ENCODE measurements at regions not wholly inside any gene's neighbourhood (a gene's known extent, or its start where the extent isn't known, plus 50 kb on each side); places are given as distances from the start of the nearest gene placed in this dataset.
"Not testable (repeated sequence)": the region's sequence is repeated elsewhere in the genome, so short reads cannot be mapped to it uniquely, and the experiment has no call there.

GRCh38 chr2:35960596-35960995, 395.0 kb upstream of the CRIM1 start:
- Mint-ChIP-seq H3K27ac (ENCODE audit: unreplicated experiment) (no peak overlapping the region), H3K27me3 (ENCODE audit: unreplicated experiment) (no peaks in the 10 kb centered on the region), H3K4me1 (ENCODE audit: low read depth, unreplicated experiment) (no peaks in the 10 kb centered on the region), H3K4me3 (ENCODE audit: low read depth, unreplicated experiment) (no peak overlapping the region), H3K36me3 (ENCODE audit: insufficient read depth, unreplicated experiment) (no peaks in the 10 kb centered on the region), H3K9me3 (ENCODE audit: low read depth, unreplicated experiment) (no peaks in the 10 kb centered on the region)
- CTCF ChIA-PET, result interaction anchor here (0.7 kb wide), 1 partner anchor 297 kb away, joined by 3 read pairs; no protein-coding TSS in a partner anchor
- intact Hi-C loops (cut with micrococcal nuclease; ENCODE audit: unreplicated experiment), result no loop called here
- no peak for DNase-seq
- no TSS peak for BruUV-seq (replicated peaks)
- TF ChIP-seq CTCF (IDR thresholded peaks at IDR 0.05; ENCODE audit: unreplicated experiment), result no peak

GRCh38 chr2:35957053-35957452, 398.5 kb upstream of the CRIM1 start:
- DNase-seq; H3K36me3 Mint-ChIP-seq (ENCODE audit: insufficient read depth, unreplicated experiment); CTCF ChIA-PET; BruUV-seq (replicated peaks); intact Hi-C loops (cut with micrococcal nuclease; ENCODE audit: unreplicated experiment); H3K27me3 Mint-ChIP-seq (ENCODE audit: unreplicated experiment); H3K27ac Mint-ChIP-seq (ENCODE audit: unreplicated experiment); H3K9me3 Mint-ChIP-seq (ENCODE audit: low read depth, unreplicated experiment); H3K4me3 Mint-ChIP-seq (ENCODE audit: low read depth, unreplicated experiment); H3K4me1 Mint-ChIP-seq (ENCODE audit: low read depth, unreplicated experiment): not testable (repeated sequence)

GRCh38 chr2:35946478-35946877, 409.1 kb upstream of the CRIM1 start:
- Mint-ChIP-seq H3K27ac (ENCODE audit: unreplicated experiment) (no peak overlapping the region), H3K4me1 (ENCODE audit: low read depth, unreplicated experiment) (no peaks in the 10 kb centered on the region), H3K9me3 (ENCODE audit: low read depth, unreplicated experiment) (no peaks in the 10 kb centered on the region), H3K27me3 (ENCODE audit: unreplicated experiment) (no peaks in the 10 kb centered on the region), H3K36me3 (ENCODE audit: insufficient read depth, unreplicated experiment) (no peaks in the 10 kb centered on the region), H3K4me3 (ENCODE audit: low read depth, unreplicated experiment) (no peak overlapping the region)
- no TSS peak for BruUV-seq (replicated peaks)
- TF ChIP-seq CTCF (IDR thresholded peaks at IDR 0.05; ENCODE audit: unreplicated experiment), result no peak
- intact Hi-C loops (cut with micrococcal nuclease; ENCODE audit: unreplicated experiment), result no loop called here
- CTCF ChIA-PET, result interaction anchor here (0.7 kb wide), 1 partner anchor 335 kb away, joined by 3 read pairs; no protein-coding TSS in a partner anchor
- DNase-seq, result no peak

GRCh38 chr2:35938838-35939237, 416.7 kb upstream of the CRIM1 start:
- H3K4me3 Mint-ChIP-seq (ENCODE audit: low read depth, unreplicated experiment), result no peak overlapping the region
- intact Hi-C loops (cut with micrococcal nuclease; ENCODE audit: unreplicated experiment), result no loop called here

More at GRCh38 chr2:35938838-35939237, 416.7 kb upstream of the CRIM1 start:
- no peaks in the 10 kb centered on the region for H3K27me3 Mint-ChIP-seq (ENCODE audit: unreplicated experiment)
- H3K9me3 Mint-ChIP-seq (ENCODE audit: low read depth, unreplicated experiment), result no peaks in the 10 kb centered on the region
- TF ChIP-seq CTCF (IDR thresholded peaks at IDR 0.05; ENCODE audit: unreplicated experiment), result no peak
- H3K27ac Mint-ChIP-seq (ENCODE audit: unreplicated experiment), result no peak overlapping the region
- CTCF ChIA-PET, result no interaction called here
- no peak for DNase-seq
- no peaks in the 10 kb centered on the region for H3K36me3 Mint-ChIP-seq (ENCODE audit: insufficient read depth, unreplicated experiment)
- no TSS peak for BruUV-seq (replicated peaks)
- H3K4me1 Mint-ChIP-seq (ENCODE audit: low read depth, unreplicated experiment), result no peaks in the 10 kb centered on the region
